ENCODE measurements at regions not wholly inside any gene's neighbourhood (a gene's known extent, or its start where the extent isn't known, plus 50 kb on each side); places are given as distances from the start of the nearest gene placed in this dataset.
"Not testable (repeated sequence)": the region's sequence is repeated elsewhere in the genome, so short reads cannot be mapped to it uniquely, and the experiment has no call there.

DNA sequence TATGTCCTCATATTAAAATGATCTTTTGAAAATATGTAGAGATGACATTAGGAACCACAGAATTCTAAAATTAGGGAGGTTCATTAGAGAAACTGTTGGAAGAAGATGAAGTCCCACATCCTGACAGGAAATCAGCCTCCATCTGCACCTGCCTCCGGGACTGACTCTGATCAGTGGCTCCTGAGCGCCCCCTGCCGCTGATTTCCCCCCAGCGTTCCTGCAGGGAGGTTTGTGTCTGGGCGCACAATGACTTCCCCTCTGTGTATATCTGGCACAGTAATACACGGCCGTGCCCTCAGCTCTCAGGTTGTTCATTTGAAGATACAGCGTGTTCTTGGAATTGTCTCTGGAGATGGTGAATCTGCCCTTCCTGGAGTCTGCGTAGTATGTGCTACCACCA is 883.8 kb downstream of the TMEM121 start:
- TF ChIP-seq, protein P1, sequence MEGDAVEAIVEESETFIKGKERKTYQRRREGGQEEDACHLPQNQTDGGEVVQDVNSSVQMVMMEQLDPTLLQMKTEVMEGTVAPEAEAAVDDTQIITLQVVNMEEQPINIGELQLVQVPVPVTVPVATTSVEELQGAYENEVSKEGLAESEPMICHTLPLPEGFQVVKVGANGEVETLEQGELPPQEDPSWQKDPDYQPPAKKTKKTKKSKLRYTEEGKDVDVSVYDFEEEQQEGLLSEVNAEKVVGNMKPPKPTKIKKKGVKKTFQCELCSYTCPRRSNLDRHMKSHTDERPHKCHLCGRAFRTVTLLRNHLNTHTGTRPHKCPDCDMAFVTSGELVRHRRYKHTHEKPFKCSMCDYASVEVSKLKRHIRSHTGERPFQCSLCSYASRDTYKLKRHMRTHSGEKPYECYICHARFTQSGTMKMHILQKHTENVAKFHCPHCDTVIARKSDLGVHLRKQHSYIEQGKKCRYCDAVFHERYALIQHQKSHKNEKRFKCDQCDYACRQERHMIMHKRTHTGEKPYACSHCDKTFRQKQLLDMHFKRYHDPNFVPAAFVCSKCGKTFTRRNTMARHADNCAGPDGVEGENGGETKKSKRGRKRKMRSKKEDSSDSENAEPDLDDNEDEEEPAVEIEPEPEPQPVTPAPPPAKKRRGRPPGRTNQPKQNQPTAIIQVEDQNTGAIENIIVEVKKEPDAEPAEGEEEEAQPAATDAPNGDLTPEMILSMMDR (IDR thresholded peaks at IDR 0.05) = not testable (repeated sequence)
- not testable (repeated sequence) for TF ChIP-seq MAZ (IDR thresholded peaks at IDR 0.05; ENCODE audit: borderline replicate concordance, low read depth, low read length); BHLHE40 (IDR thresholded peaks at IDR 0.05; ENCODE audit: low read depth, low read length); RAD21 (conservative IDR thresholded peaks at IDR 0.05 in 1 of 2, IDR thresholded peaks at IDR 0.05 in 1 of 2); POLR2A (IDR thresholded peaks at IDR 0.05; ENCODE audit: low read length)
- TF ChIP-seq, protein P2, sequence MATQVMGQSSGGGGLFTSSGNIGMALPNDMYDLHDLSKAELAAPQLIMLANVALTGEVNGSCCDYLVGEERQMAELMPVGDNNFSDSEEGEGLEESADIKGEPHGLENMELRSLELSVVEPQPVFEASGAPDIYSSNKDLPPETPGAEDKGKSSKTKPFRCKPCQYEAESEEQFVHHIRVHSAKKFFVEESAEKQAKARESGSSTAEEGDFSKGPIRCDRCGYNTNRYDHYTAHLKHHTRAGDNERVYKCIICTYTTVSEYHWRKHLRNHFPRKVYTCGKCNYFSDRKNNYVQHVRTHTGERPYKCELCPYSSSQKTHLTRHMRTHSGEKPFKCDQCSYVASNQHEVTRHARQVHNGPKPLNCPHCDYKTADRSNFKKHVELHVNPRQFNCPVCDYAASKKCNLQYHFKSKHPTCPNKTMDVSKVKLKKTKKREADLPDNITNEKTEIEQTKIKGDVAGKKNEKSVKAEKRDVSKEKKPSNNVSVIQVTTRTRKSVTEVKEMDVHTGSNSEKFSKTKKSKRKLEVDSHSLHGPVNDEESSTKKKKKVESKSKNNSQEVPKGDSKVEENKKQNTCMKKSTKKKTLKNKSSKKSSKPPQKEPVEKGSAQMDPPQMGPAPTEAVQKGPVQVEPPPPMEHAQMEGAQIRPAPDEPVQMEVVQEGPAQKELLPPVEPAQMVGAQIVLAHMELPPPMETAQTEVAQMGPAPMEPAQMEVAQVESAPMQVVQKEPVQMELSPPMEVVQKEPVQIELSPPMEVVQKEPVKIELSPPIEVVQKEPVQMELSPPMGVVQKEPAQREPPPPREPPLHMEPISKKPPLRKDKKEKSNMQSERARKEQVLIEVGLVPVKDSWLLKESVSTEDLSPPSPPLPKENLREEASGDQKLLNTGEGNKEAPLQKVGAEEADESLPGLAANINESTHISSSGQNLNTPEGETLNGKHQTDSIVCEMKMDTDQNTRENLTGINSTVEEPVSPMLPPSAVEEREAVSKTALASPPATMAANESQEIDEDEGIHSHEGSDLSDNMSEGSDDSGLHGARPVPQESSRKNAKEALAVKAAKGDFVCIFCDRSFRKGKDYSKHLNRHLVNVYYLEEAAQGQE (IDR thresholded peaks at IDR 0.05) = not testable (repeated sequence)
